Neutrophil (primary cell): ENCODE measurements at regions not wholly inside any gene's neighbourhood (a gene's known extent, or its start where the extent isn't known, plus 50 kb on each side); places are given as distances from the start of the nearest gene placed in this dataset.

Experiments used
- H3K27ac ChIP-seq: fragments of 200-600 bp; sonication (generic); 2 replicates; pipeline ENCODE4 v1.5.1; 2016; ENCODE audit warnings: mild to moderate bottlenecking, moderate library complexity
- H3K27me3 ChIP-seq: fragments of 200-600 bp; sonication (generic); 2 replicates; pipeline ENCODE4 v1.6.0; 2016; ENCODE audit warnings: mild to moderate bottlenecking
- H3K36me3 ChIP-seq: fragments of 200-600 bp; sonication (generic); 2 replicates; pipeline ENCODE4 v1.5.1; 2017
- H3K4me1 ChIP-seq, 2 experiments: fragments of 200-600 bp in 1 of 2; sonication (generic) in 1 of 2; 1 replicate in 1 of 2; 2 replicates in 1 of 2; pipeline versions ENCODE4 v1.5.1 to v1.6.1; 2013 to 2016; ENCODE audit warnings: low read depth in 1 of 2, low read length in 1 of 2, mild to moderate bottlenecking in 1 of 2, moderate library complexity in 1 of 2; ENCODE audit not compliant: control insufficient read depth in 1 of 2, insufficient read depth in 1 of 2
- H3K4me3 ChIP-seq, 2 experiments: fragments of 200-600 bp in 1 of 2; sonication (generic) in 1 of 2; 1 replicate in 1 of 2; 2 replicates in 1 of 2; pipeline ENCODE4 v1.5.1; 2013 to 2016; ENCODE audit warnings: low read depth in 1 of 2, low read length in 1 of 2, mild to moderate bottlenecking in 1 of 2, moderate library complexity in 1 of 2
- H3K9me3 ChIP-seq: fragments of 200-600 bp; sonication (generic); 2 replicates; pipeline ENCODE4 v1.5.1; 2016
- CTCF ChIP-seq: fragments of 200-600 bp; sonication (generic); IDR thresholded peaks from 2 replicates; pipeline ENCODE4 v1.5.1; 2016; ENCODE audit warnings: antibody characterized with exemption

- Histone ChIP-seq H3K36me3 (no peaks in the 10 kb centered on the region), H3K4me1 (no peaks in the 10 kb centered on the region), H3K9me3 (no peaks in the 10 kb centered on the region), H3K4me3 (no peak overlapping the region), H3K27me3 (no peaks in the 10 kb centered on the region), H3K27ac (no peak overlapping the region)
- TF ChIP-seq CTCF: no peak
Observed at GRCh38 chr4:20520901-20521300, 179.4 kb upstream of the PACRGL start.

- TF ChIP-seq CTCF: no peak
Observed at GRCh38 chr4:20528508-20528907, 171.8 kb upstream of the PACRGL start.

GRCh38 chr4:20529691-20530090 lies 170.6 kb upstream of the PACRGL start:
- Histone ChIP-seq H3K27me3 (no peaks in the 10 kb centered on the region), H3K36me3 (no peaks in the 10 kb centered on the region), H3K4me3 (no peak overlapping the region), H3K27ac (no peak overlapping the region), H3K4me1 (no peaks in the 10 kb centered on the region), H3K9me3 (no peaks in the 10 kb centered on the region)
- no peak for TF ChIP-seq CTCF

More at GRCh38 chr4:20528508-20528907, 171.8 kb upstream of the PACRGL start:
- H3K9me3 ChIP-seq: no peaks in the 10 kb centered on the region
- no peak overlapping the region for H3K4me3 ChIP-seq
- no peaks in the 10 kb centered on the region for H3K36me3 ChIP-seq
- no peak overlapping the region for H3K27ac ChIP-seq
- no peaks in the 10 kb centered on the region for H3K4me1 ChIP-seq
- no peaks in the 10 kb centered on the region for H3K27me3 ChIP-seq

- H3K36me3 ChIP-seq: no peaks in the 10 kb centered on the region
- no peaks in the 10 kb centered on the region for H3K4me1 ChIP-seq
- TF ChIP-seq CTCF: no peak
- no peaks in the 10 kb centered on the region for H3K9me3 ChIP-seq
- H3K4me3 ChIP-seq: no peak overlapping the region
- H3K27me3 ChIP-seq: no peaks in the 10 kb centered on the region
- H3K27ac ChIP-seq: no peak overlapping the region
Observed at GRCh38 chr4:20532116-20532790, 168.0 kb upstream of the PACRGL start.

GRCh38 chr4:20532871-20533870 lies 167.1 kb upstream of the PACRGL start:
- no peak for TF ChIP-seq CTCF
- Histone ChIP-seq H3K27me3 (no peaks in the 10 kb centered on the region), H3K36me3 (no peaks in the 10 kb centered on the region), H3K4me1 (no peaks in the 10 kb centered on the region), H3K4me3 (no peak overlapping the region), H3K9me3 (no peaks in the 10 kb centered on the region), H3K27ac (no peak overlapping the region)
